OCI-LY7 (cell line): ENCODE measurements at regions not wholly inside any gene's neighbourhood (a gene's known extent, or its start where the extent isn't known, plus 50 kb on each side); places are given as distances from the start of the nearest gene placed in this dataset.

Experiments used
- BruUV-seq: library from RNA; stranded (reverse); fragments of 400-500 nt; replicated peaks from 2 replicates; lab custom pipeline; 2021; lab: Mats Ljungman, UMichigan
- CTCF ChIA-PET: fragments of 300-600 bp; sonication (Branson Sonifier 250); formaldehyde crosslinking; loops from one replicate; lab custom pipeline; 2022; ENCODE audit warnings: antibody characterized with exemption; ENCODE audit not compliant: unreplicated experiment; lab: Charles Lee
- POLR2A ChIA-PET: fragments of 300-600 bp; sonication (Branson Sonifier 250); formaldehyde crosslinking; loops from one replicate; lab custom pipeline; 2022; ENCODE audit warnings: antibody characterized with exemption; lab: Charles Lee
- DNase-seq: peaks from one replicate; pipeline ENCODE4 v3.0.0-alpha.2; 2015; ENCODE audit warnings: low spot score
- H2AFZ ChIP-seq: fragments of 200-600 bp; sonication (generic), shearing (Covaris generic); 2 replicates; pipeline ENCODE4 v1.6.1; 2014; ENCODE audit warnings: mild to moderate bottlenecking, antibody characterized with exemption, low read length, moderate library complexity
- H3K27ac ChIP-seq: fragments of 200-600 bp; sonication (generic); 2 replicates; pipeline ENCODE4 v1.5.1; 2014; ENCODE audit warnings: mixed run types, low read depth, mild to moderate bottlenecking, moderate library complexity, low read length, inconsistent platforms; ENCODE audit not compliant: poor library complexity, severe bottlenecking
- H3K36me3 ChIP-seq: fragments of 200-600 bp; sonication (generic); 2 replicates; pipeline ENCODE4 v1.6.1; 2014; ENCODE audit warnings: mild to moderate bottlenecking, antibody characterized with exemption, low read length, moderate library complexity, mixed read lengths; ENCODE audit not compliant: insufficient read depth
- H3K4me1 ChIP-seq: fragments of 200-600 bp; sonication (generic); 2 replicates; pipeline ENCODE4 v1.5.1; 2014; ENCODE audit warnings: mild to moderate bottlenecking, low read length; ENCODE audit not compliant: insufficient read depth, poor library complexity, severe bottlenecking
- H3K4me2 ChIP-seq: fragments of 200-600 bp; sonication (generic); 2 replicates; pipeline ENCODE4 v1.6.1; 2014; ENCODE audit warnings: mild to moderate bottlenecking, low read length
- H3K4me3 ChIP-seq: fragments of 200-600 bp; sonication (generic); 2 replicates; pipeline ENCODE4 v1.5.1; 2014; ENCODE audit warnings: mild to moderate bottlenecking, low read depth, low read length; ENCODE audit not compliant: poor library complexity, severe bottlenecking
- H3K79me2 ChIP-seq: fragments of 200-600 bp; sonication (generic); 2 replicates; pipeline ENCODE4 v1.6.1; 2016; ENCODE audit warnings: low read depth, mild to moderate bottlenecking, low read length, moderate library complexity, mixed read lengths; ENCODE audit not compliant: insufficient read depth
- H3K9me2 ChIP-seq: fragments of 200-600 bp; sonication (generic); 2 replicates; pipeline ENCODE4 v1.6.1; 2016; ENCODE audit warnings: mild to moderate bottlenecking, low read length, mixed read lengths; ENCODE audit not compliant: insufficient read depth
- H3K9me3 ChIP-seq: fragments of 200-600 bp; sonication (generic); 2 replicates; pipeline ENCODE4 v1.6.1; 2014; ENCODE audit warnings: mild to moderate bottlenecking, mixed run types, low read length, mixed read lengths
- H4K20me1 ChIP-seq: fragments of 200-600 bp; sonication (generic); 2 replicates; pipeline ENCODE4 v1.6.1; 2014; ENCODE audit warnings: mild to moderate bottlenecking, antibody characterized with exemption, low read length, moderate library complexity, mixed read lengths; ENCODE audit not compliant: insufficient read depth
- EZH2phosphoT487 ChIP-seq: fragments of 200-600 bp; sonication (generic); IDR thresholded peaks from 2 replicates; pipeline ENCODE4 v1.6.1; 2018; ENCODE audit warnings: low read depth, borderline replicate concordance, mild to moderate bottlenecking, mixed run types, antibody characterized with exemption, low read length, moderate library complexity, mixed read lengths
- intact Hi-C: fragments of 100-400 bp; cut with micrococcal nuclease; formaldehyde crosslinking; loops from one replicate; pipeline ENCODE4 v1.10.0; 2022; ENCODE audit not compliant: unreplicated experiment
- TF ChIP-seq, protein P1 (sequence below): fragments of 200-600 bp; sonication (generic); conservative IDR thresholded peaks from 2 replicates; pipeline ENCODE4 v1.5.1; 2014; ENCODE audit warnings: mild to moderate bottlenecking, antibody characterized with exemption, low read length, moderate library complexity, mixed read lengths

GRCh38 chr14:34237081-34237480, 225.0 kb downstream of the SPTSSA start:
- H3K4me3 ChIP-seq, result no peak overlapping the region
- DNase-seq, result no peak
- no peak overlapping the region for H3K27ac ChIP-seq
- TF ChIP-seq EZH2phosphoT487, result no peak
- ChIA-PET POLR2A (no interaction called here), CTCF (no interaction called here)
- no peaks in the 10 kb centered on the region for H3K4me1 ChIP-seq
- BruUV-seq, result no TSS peak
- no peak overlapping the region for H2AFZ ChIP-seq
- H3K9me2 ChIP-seq, result no peaks in the 10 kb centered on the region
- no peak overlapping the region for H3K4me2 ChIP-seq
- no peaks in the 10 kb centered on the region for H4K20me1 ChIP-seq
- no peaks in the 10 kb centered on the region for H3K79me2 ChIP-seq
- intact Hi-C loops, result no loop called here
- no peaks in the 10 kb centered on the region for H3K36me3 ChIP-seq
- H3K9me3 ChIP-seq, result no peaks in the 10 kb centered on the region

- CTCF ChIA-PET, result no interaction called here
- no peak overlapping the region for H3K4me3 ChIP-seq
These were observed 226.3 kb downstream of the SPTSSA start for GRCh38 chr14:34235643-34236300.

GRCh38 chr14:34234258-34234657, 227.8 kb downstream of the SPTSSA start:
- TF ChIP-seq, protein P1, sequence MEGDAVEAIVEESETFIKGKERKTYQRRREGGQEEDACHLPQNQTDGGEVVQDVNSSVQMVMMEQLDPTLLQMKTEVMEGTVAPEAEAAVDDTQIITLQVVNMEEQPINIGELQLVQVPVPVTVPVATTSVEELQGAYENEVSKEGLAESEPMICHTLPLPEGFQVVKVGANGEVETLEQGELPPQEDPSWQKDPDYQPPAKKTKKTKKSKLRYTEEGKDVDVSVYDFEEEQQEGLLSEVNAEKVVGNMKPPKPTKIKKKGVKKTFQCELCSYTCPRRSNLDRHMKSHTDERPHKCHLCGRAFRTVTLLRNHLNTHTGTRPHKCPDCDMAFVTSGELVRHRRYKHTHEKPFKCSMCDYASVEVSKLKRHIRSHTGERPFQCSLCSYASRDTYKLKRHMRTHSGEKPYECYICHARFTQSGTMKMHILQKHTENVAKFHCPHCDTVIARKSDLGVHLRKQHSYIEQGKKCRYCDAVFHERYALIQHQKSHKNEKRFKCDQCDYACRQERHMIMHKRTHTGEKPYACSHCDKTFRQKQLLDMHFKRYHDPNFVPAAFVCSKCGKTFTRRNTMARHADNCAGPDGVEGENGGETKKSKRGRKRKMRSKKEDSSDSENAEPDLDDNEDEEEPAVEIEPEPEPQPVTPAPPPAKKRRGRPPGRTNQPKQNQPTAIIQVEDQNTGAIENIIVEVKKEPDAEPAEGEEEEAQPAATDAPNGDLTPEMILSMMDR, result no peak
- no peak for TF ChIP-seq EZH2phosphoT487
- H2AFZ ChIP-seq, result no peak overlapping the region
- H3K4me1 ChIP-seq, result no peaks in the 10 kb centered on the region
- POLR2A ChIA-PET, result interaction anchor here (1.6 kb wide), 1 partner anchor 12 kb away, joined by 3 read pairs; no protein-coding TSS in a partner anchor
- CTCF ChIA-PET, result no interaction called here
- DNase-seq, result no peak
- no peaks in the 10 kb centered on the region for H3K9me3 ChIP-seq
- H3K9me2 ChIP-seq, result no peaks in the 10 kb centered on the region
- no peaks in the 10 kb centered on the region for H3K36me3 ChIP-seq
- H3K79me2 ChIP-seq, result no peaks in the 10 kb centered on the region
- H3K27ac ChIP-seq, result no peak overlapping the region
- BruUV-seq, result no TSS peak
- H3K4me2 ChIP-seq, result no peak overlapping the region
- H3K4me3 ChIP-seq, result no peak overlapping the region
- intact Hi-C loops, result no loop called here
- no peaks in the 10 kb centered on the region for H4K20me1 ChIP-seq

More at GRCh38 chr14:34235643-34236300, 226.3 kb downstream of the SPTSSA start:
- POLR2A ChIA-PET, result interaction anchor here (0.6 to 1.6 kb wide), 5 partner anchors 11 to 1264 kb away, joined by 3 to 5 read pairs (median 3); no protein-coding TSS in a partner anchor
- no peaks in the 10 kb centered on the region for H4K20me1 ChIP-seq
- no peaks in the 10 kb centered on the region for H3K79me2 ChIP-seq
- no peak for DNase-seq
- H3K9me3 ChIP-seq, result no peaks in the 10 kb centered on the region
- H3K27ac ChIP-seq, result no peak overlapping the region
- no peaks in the 10 kb centered on the region for H3K9me2 ChIP-seq
- H3K4me2 ChIP-seq, result no peak overlapping the region
- intact Hi-C loops, result no loop called here
- no peaks in the 10 kb centered on the region for H3K36me3 ChIP-seq
- H2AFZ ChIP-seq, result no peak overlapping the region
- H3K4me1 ChIP-seq, result no peaks in the 10 kb centered on the region
- no TSS peak for BruUV-seq
- no peak for TF ChIP-seq EZH2phosphoT487
- TF ChIP-seq, protein P1, result no peak
